ENCODE measurements at regions not wholly inside any gene's neighbourhood (a gene's known extent, or its start where the extent isn't known, plus 50 kb on each side); places are given as distances from the start of the nearest gene placed in this dataset.
A peak's percentile ranks its signal among the peaks of the same experiment; 100 is the strongest.

GRCh38 chr10:125337510-125337909 is 177.1 kb upstream of the CTBP2 start:
- DNase-seq (ENCODE audit: low read depth) = no peak

- DNase-seq (ENCODE audit: low read depth) = no peak
These were observed 174.2 kb upstream of the CTBP2 start for GRCh38 chr10:125334545-125334944.

GRCh38 chr10:125333769-125334168 is 173.4 kb upstream of the CTBP2 start:
- DNase-seq (ENCODE audit: low read depth) = no peak

GRCh38 chr10:125333209-125333591 is 172.8 kb upstream of the CTBP2 start:
- DNase-seq (ENCODE audit: low read depth) = no peak

- DNase-seq (ENCODE audit: low read depth) = no peak
These were observed 172.3 kb upstream of the CTBP2 start for GRCh38 chr10:125332548-125333208.

- DNase-seq (ENCODE audit: low read depth) = no peak
These were observed 170.7 kb upstream of the CTBP2 start for GRCh38 chr10:125331056-125331455.

GRCh38 chr10:125329056-125329455 is 168.7 kb upstream of the CTBP2 start:
- DNase-seq (ENCODE audit: low read depth) = no peak

- no peak for DNase-seq (ENCODE audit: low read depth)
These were observed 165.0 kb upstream of the CTBP2 start for GRCh38 chr10:125325326-125325725.

GRCh38 chr10:125316436-125316835 is 156.1 kb upstream of the CTBP2 start:
- DNase-seq (ENCODE audit: low read depth) = no peak

- no peak for DNase-seq (ENCODE audit: low read depth)
These were observed 140.6 kb upstream of the CTBP2 start for GRCh38 chr10:125300937-125301336.

GRCh38 chr10:125299461-125299860 is 139.1 kb upstream of the CTBP2 start:
- no peak for DNase-seq (ENCODE audit: low read depth)

- DNase-seq (ENCODE audit: low read depth) = no peak
These were observed 136.2 kb upstream of the CTBP2 start for GRCh38 chr10:125296598-125296997.

GRCh38 chr10:125294109-125294508 is 133.7 kb upstream of the CTBP2 start:
- DNase-seq (ENCODE audit: low read depth) = no peak

GRCh38 chr10:125291836-125292235 is 131.5 kb upstream of the CTBP2 start:
- no peak for DNase-seq (ENCODE audit: low read depth)

- DNase-seq (ENCODE audit: low read depth) = no peak
These were observed 129.1 kb upstream of the CTBP2 start for GRCh38 chr10:125289461-125289860.

- DNase-seq (ENCODE audit: low read depth) = peak; percentile 15
These were observed 124.7 kb upstream of the CTBP2 start for GRCh38 chr10:125284875-125285597.

- DNase-seq (ENCODE audit: low read depth) = no peak
These were observed 123.7 kb upstream of the CTBP2 start for GRCh38 chr10:125283836-125284614.

GRCh38 chr10:125283191-125283835 is 123.0 kb upstream of the CTBP2 start:
- no peak for DNase-seq (ENCODE audit: low read depth)

- no peak for DNase-seq (ENCODE audit: low read depth)
These were observed 120.7 kb upstream of the CTBP2 start for GRCh38 chr10:125281091-125281490.

GRCh38 chr10:125276133-125276532 is 115.8 kb upstream of the CTBP2 start:
- no peak for DNase-seq (ENCODE audit: low read depth)

GRCh38 chr10:125274961-125275360 is 114.6 kb upstream of the CTBP2 start:
- no peak for DNase-seq (ENCODE audit: low read depth)

GRCh38 chr10:125273023-125273422 is 112.7 kb upstream of the CTBP2 start:
- no peak for DNase-seq (ENCODE audit: low read depth)

GRCh38 chr10:125269716-125270115 is 109.4 kb upstream of the CTBP2 start:
- no peak for DNase-seq (ENCODE audit: low read depth)
